ENCODE measurements at regions not wholly inside any gene's neighbourhood (a gene's known extent, or its start where the extent isn't known, plus 50 kb on each side); places are given as distances from the start of the nearest gene placed in this dataset.

DNA sequence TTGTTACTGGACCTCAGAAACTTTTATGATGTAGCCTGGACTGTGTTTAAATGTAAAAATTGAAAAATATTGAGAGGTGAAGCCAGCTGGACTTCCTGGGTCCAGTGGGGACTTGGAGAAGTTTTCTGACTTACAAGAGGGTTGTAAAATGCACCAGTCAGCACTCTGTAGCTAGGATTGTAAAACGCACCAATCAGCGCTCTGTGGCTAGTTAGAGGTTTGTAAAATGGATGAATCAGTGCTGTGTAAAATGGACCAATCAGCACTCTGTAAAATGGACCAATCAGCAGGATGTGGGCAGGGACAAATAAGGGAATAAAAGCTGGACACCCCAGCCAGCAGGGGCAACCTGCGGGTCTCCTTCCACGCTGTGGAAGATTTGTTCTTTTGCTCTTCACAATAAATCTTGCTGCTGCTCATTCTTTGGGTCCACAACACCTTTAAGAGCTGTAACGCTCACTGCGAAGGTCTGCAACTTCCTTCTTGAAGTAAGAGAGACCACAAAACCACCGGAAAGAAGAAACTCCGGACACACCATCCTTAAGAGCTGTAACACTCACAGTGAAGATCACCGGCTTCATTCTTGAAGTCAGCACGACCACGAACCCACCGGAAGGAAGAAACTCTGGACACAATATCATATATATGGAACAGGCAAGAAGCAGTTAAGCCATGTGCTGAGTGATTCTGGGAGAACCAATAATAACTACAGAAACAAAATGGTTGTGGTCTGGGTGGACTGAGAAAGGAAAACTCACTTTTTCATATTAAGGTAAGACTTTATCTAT, 201.3 kb downstream of the GABRG2 start:
- TF ChIP-seq, protein P1, sequence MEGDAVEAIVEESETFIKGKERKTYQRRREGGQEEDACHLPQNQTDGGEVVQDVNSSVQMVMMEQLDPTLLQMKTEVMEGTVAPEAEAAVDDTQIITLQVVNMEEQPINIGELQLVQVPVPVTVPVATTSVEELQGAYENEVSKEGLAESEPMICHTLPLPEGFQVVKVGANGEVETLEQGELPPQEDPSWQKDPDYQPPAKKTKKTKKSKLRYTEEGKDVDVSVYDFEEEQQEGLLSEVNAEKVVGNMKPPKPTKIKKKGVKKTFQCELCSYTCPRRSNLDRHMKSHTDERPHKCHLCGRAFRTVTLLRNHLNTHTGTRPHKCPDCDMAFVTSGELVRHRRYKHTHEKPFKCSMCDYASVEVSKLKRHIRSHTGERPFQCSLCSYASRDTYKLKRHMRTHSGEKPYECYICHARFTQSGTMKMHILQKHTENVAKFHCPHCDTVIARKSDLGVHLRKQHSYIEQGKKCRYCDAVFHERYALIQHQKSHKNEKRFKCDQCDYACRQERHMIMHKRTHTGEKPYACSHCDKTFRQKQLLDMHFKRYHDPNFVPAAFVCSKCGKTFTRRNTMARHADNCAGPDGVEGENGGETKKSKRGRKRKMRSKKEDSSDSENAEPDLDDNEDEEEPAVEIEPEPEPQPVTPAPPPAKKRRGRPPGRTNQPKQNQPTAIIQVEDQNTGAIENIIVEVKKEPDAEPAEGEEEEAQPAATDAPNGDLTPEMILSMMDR (IDR thresholded peaks at IDR 0.05; ENCODE audit: poor library complexity), result no peak
- TF ChIP-seq EZH2phosphoT487 (IDR thresholded peaks at IDR 0.05; ENCODE audit: low read depth, severe bottlenecking, unreplicated experiment), result no peak
- no peak for TF ChIP-seq EZH2 (IDR thresholded peaks at IDR 0.05; ENCODE audit: borderline replicate concordance)
